Stimulated activated CD4-positive, alpha-beta T cell treated with anti-CD3 and anti-CD28 coated beads, Interleukin-2, amount 100 ng/mL, for 24 hours (primary cell): ENCODE measurements at regions not wholly inside any gene's neighbourhood (a gene's known extent, or its start where the extent isn't known, plus 50 kb on each side); places are given as distances from the start of the nearest gene placed in this dataset.
"Not testable (repeated sequence)": the region's sequence is repeated elsewhere in the genome, so short reads cannot be mapped to it uniquely, and the experiment has no call there.

Experiments used
- DNase-seq, 2 donors: peaks; one replicate each; pipeline ENCODE4 v3.0.0-alpha.2; 2020

DNA sequence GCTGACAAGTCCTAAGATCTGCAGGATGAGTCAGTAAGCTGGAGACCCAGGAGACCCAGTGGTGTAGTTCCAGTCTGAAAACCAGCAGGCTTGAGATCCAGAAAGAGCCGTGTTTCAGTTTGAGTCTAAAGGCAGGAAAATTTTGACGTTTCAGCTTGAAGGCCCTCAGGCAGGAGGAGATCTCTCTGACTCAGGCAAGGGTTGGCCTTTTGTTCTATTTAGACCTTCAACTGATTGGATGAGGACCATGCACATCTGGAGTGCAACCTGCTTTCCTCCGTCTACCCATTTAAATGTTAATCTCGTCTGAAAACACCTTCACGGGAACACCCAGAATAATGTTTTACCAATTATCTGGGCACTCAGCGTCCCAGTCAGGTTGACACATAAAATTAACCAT lies 69.5 kb downstream of the NPIPA7 start:
- not testable (repeated sequence) for DNase-seq

DNA sequence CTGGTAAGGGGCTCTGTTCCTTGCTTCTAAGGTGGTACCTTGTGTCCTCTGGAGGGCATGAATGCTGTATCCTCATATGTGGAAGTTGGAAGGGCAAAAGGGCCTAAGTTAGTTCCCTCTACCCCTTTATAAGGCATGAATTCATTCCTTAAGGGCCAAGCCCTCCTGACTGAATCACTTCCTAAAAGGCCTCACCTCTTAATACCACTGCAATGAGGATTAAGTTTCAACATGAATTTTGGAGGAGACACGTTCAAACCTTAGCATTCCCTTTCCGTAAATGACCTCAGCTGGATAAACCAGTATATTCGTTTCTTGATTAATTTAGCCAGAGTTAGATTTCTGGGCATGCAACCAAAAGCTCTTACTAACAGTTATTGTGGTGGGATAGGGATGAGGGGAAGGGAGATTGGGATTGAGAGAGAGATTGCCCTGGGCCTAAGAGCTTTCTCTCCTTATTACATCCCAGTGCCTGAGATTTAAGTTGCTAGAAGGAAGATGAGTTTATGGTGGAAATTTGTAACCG lies 70.8 kb downstream of the NPIPA7 start:
- not testable (repeated sequence) for DNase-seq

DNA sequence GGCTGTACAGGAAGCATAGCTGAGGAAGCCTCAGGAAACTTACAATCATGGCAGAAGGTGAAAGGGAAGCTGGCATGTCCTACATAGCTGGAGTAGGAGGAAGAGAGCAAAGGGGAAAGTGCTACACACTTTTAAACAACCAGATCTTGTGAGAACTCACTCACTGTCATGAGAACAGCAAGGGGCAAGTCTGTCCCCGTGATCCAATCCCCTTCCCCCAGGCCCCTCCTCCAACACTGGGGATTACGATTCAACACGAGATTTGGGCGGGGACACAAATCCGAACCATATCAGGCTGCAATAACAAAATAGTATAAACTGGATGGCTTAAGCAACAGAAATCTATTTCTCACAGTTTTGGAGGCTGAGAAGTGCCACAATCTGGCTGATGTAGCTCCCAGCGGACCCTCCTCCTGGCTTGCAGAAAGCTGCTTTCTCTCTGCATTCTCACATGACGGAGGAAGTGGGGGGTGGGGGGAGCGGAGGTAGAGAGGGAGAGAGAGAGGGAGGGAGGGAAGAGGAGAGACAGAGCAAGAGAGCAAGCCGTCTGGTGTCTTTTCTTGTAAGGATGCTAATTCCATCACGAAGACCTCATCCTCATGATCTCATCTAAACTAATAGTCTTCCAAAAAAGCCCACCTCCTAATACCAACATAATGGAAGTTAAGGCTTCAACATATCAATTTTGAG lies 72.9 kb downstream of the NPIPA7 start:
- not testable (repeated sequence) for DNase-seq

DNA sequence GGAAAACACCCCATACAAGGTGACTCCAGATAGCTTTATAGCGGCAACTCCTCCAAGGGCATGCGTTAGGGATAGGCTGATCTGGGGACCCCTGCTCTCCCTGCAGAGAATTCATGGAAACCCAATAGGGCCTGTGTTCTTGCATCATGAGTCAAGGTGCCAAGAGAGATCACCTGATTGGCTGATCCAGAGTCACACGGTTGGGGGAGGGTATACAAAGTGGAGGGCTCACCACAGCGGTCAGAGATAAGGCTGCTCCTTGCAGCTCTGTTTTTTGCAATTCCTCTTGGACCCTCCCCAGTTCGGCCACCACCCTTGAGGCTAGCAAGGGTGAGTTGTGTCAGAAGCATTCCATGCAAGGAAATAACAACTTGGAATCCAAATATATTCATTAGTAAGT lies 79.6 kb downstream of the NPIPA7 start:
- DNase-seq, result not testable (repeated sequence)

DNA sequence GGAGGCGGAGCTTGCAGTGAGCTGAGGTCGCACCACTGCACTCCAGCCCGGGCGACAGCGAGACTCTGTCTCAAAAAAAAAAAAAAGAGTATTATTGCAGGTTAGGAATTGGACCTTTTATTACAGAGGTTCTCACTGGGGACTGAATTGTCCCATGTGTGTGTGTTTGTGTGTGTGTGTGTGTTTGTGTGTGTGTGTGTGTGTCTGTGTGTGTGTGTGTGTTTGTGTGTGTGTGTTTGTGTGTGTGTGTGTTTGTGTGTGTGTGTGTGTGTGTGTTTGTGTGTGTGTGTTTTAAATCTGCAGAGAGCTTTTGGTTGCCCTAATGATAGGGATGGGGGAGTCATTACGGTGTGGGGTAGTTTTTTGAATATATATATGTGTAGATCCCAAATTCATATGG lies 84.9 kb downstream of the NPIPA7 start:
- not testable (repeated sequence) for DNase-seq

DNA sequence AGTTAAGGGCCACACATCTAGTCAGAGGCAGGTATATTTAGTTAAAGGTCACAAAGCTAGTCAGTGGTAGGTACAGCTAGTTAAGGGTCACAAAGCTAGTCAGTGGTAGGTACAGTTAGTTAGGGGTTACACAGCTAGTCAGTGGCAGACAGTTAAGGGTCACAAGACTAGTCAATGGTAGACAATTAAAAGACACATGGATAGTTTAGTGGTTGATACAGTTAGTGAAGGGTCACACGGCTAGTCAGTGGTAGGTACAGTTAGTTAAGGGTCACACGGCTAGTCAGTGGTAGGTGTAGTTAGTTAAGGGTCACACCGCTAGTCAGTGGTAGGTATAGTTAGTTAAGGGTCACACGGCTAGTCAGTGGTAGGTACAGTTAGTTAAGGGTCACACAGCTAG lies 110.0 kb downstream of the NPIPA7 start:
- DNase-seq, result not testable (repeated sequence)

DNA sequence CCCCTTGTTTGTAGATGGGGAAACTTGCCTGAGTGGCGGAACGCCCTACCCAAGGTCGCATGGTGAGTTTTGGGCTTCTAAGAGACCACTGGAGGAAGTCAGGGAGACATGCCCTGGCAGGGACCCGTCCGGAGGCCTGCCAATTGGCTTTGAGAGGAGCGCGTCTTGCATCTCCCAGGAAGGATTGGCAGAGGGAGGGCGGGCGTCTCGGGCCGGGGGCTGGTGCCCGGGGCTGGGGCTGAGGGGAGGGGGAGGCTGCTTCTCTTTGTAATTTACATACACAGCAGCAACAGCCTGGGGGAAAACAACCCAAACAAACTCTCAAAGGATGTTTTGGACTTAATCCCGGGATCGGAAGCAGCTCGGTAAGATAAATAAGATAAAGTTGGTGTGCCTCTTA lies 110.5 kb downstream of the NPIPA7 start:
- DNase-seq, result not testable (repeated sequence)

DNA sequence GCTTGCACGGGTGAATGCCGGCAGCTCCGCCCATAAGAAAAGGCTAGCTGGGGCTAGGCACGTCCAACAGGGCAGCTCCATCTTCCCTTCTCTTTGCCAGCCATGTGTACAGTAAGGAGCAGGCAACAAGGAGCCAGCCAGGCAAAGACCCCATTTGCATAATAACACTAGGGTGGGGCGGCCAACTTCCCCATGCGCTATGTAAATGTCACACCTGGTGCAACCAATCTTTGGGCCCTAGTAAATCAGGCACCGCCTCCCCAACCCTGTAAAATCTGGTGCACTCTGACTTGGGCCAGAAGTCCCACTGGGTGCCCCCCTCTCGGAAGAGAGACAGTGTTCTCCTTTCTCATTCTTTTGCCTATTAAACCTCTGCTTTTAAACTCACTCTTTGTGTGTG lies 115.2 kb downstream of the NPIPA7 start:
- DNase-seq, result not testable (repeated sequence)

DNA sequence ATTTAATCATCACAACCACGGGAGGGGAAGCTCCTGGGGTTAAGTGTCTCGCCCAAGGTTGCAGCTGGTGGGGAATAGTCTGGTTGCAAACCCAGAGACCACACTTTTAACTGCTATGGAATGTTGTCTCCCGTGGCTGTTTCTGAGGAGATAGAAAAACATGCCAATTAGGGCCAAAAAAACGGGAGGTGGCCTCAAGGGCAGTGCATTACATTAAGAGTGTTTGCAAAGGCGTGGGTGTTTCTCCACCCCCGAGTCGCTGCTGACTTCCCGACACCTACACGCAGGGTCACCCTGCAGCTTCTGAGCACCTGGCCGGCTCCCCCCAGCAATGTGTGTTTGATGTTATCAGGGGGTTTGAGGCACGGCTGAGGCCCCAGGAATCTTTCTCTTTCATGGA lies 116.1 kb downstream of the NPIPA7 start:
- not testable (repeated sequence) for DNase-seq

DNA sequence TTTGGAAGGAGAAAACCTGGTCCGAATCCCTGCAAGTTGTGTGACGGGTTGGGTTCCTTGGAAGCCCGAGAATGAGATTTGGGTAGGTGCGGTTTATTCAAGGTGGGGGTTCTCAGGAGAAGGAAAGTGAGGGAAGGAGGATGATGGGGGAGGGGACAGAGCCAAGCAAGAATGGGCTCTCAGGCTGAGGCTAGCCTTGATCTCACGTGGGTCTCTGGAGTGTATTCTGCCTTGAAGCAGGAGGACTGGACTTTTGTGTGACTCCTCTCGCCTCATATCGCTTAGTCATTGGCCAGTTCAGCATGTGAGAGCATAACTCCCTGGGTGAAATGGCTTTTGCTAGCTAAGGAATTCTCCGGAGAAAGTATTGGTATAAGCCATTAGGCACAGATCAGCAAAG lies 120.9 kb downstream of the NPIPA7 start:
- DNase-seq, result not testable (repeated sequence)

DNA sequence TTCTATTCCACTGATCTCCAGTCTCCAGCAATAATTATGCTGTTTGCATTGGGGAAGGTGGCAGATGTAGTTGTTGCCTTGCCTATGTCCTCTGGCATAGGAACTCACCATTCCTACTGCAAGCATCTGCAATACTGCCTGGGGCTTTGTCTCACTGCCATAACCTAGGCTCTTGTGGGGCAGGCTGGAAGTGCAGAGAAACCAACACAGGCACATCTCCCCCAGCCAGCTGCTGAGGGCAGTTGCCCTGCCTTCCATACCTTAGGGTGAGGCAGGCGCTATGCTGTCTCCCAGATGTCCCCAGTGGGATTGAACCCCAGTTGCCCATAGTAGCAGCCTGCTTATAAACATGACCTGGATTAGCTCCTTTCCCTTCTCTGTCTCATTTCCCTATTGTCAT lies 128.1 kb downstream of the NPIPA7 start:
- DNase-seq, result not testable (repeated sequence)

DNA sequence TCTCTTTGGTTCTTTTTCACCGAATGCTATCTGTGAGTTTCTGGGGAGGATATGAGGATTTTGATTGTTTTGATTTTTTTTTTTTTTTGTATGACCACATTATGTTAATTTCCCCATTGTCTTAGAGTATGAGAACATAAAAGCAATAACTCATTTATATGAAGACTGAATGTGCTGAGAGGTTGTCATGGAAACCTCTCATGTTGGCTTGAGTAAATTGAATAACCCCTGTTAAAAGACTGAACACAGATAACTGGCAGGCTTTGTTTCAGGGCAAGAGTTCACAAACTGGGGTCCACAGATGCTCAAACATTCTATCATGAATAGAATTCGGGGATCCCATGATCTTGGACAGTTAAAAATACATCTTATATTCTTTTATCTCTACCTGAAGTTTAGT lies 129.4 kb downstream of the NPIPA7 start:
- not testable (repeated sequence) for DNase-seq

DNA sequence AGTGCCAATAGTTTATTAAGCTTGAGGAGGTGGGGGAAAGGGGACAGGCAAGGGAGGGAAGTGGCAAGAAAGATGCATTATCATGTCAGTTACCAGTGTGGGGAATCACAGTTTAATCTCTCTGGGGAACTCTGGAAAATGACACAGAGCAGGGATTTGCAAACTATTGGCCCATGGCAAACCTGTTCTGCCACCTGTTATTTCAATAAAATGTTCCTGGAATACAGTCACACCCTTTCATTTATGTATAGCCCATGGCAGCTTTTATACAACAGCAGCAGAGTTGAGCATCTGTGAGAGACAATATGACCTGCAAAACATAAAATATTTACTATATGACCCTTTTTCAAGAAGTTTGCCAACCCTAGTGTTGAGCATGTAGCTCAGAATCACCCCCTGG lies 140.5 kb downstream of the NPIPA7 start:
- DNase-seq, result not testable (repeated sequence)

DNA sequence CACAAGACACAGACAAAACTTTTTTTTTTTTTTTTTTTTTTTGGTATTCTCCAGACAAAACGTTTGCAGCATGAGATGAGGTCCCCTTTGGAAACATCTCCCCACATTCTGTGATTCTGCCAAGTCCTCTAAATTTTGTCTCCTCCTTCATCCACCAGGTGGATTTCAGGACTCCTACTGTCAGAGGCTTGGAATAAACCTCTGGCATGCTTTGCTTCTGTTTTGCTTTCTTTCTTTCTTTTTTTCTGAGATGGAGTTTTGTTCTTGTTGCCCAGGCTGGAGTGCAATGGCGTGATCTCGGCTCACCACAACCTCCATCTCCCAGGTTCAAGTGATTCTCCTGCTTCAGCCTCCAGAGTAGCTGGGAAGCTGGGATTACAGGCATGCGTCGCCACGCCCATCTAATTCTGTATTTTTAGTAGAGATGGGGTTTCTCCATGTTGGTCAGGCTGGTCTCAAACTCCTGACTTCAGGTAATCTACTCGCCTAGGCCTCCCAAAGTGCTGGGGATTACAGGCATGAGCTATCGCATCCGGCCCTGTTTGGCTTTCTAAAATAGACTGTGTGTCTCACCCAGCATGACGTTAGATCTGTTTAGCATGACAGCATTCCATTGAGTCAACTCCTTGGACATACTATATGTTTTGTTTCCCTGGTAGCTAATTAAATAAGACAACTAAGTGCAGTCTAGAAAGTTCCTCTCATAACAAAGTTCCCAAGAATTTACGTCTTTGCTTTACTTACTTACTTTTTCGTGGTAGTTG lies 142.5 kb downstream of the NPIPA7 start:
- DNase-seq, result not testable (repeated sequence)

DNA sequence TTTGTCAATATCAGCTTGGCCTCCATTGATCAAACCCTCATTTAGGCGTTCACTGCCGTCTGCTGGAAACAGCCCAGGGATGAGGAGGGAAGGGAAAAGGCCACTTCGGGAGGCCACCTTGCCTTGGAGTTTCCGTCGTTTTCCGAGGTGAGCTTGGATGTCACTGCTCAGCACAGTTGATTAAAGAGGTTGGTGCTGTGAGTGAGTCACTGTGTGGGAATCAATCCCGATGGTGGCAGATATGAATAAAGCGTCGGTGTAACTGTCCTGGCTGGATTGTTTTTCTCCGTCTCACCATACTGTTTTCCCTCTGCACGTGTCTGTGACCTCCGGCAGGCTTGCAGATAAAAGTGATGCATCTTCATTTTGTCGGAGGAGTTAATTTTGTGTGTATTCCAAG lies 148.1 kb downstream of the NPIPA7 start:
- DNase-seq, result not testable (repeated sequence)

DNA sequence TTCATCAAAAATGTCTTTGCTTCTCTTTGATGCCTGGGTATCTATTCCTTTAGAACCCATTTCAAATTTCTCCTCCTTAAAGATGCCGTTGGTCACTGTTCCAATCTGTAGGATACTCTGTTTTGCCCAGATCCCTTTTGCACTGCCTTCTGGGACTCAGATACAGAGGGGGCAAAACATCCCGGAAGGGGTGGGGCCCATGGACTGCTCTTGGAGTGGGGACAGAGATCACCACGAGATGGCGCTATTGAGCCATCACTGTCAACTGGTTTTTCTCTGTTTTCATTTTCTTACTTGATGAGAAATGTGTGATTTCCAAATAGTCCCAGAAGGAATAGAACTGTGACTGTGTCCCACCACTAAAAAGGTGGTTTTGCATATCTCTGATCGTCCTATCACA lies 151.8 kb downstream of the NPIPA7 start:
- DNase-seq, result not testable (repeated sequence)

DNA sequence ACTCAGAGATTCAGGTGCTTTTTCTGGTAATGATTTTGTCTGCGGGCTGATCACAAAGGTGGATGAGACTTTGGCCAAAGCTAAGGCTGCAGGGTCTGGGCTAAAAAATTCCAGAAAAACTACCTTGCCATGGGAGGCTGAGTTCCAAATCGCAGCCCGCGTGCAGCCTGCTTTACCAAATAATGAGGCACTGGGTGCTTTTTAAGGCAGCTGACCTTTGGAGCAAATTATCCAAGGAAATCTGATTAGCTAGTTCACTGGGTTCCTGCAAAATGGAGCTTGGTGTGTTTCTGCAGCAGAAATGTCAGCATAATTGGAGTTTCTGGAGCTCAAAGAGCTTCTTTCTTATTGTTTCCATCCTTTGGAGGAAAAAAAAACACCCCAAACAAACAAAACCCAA lies 156.6 kb downstream of the NPIPA7 start:
- DNase-seq, result not testable (repeated sequence)

DNA sequence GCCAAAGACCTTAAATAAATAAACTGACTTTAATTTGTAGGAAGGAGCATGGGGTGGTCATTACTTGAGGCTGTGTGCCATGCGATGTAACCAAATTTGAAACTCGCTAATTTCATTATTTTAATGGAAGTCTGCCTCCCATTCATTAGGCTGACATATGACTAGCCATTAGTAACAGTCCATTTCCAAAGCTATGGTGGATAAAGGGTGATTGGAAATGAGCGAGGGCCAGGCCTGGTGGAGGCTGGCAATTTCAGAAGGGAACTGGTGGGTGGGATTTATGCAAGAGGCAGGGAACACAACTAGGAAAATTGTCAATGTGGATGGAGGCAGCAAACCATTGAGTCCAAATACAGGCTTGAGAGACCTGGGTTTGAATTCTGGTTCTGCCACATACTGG lies 157.2 kb downstream of the NPIPA7 start:
- not testable (repeated sequence) for DNase-seq

DNA sequence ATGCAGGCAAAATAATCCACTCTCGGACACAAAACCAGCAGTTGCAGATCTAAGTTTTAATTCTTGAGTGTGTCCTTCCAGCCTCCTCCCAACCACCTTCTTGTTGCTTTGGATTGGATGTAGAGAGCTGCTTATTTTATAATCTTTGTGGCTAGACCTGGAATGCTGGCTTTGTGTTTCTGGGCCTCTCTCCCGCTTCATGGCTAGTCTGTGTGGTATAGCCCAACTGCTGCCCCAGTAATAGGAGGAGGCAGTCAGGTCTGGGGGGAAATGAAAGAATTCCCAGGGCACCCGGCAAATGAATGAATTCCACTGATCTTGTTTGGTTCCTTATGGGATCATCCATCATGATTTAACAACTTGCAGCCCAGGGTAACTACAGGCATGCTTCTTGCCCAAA lies 170.8 kb downstream of the NPIPA7 start:
- DNase-seq, result not testable (repeated sequence)

DNA sequence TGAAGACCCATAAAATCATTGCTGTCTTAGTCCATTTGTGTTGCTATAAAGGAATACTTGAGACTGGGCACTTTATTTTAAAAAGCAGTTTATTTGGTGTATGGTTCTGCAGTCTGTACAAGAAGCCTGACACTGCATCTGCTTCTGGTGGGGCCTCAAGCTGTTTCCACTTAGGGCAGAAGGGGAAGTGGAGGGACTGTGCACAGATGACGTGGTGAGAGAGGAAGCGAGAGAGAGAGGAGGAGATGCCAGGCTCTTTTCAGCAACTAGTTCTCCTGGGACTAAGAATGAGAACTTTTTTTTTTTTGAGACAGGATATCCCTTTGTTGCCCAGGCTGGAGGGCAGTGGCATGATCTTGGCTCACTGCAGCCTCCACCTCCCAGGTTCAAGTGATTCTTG lies 171.9 kb downstream of the NPIPA7 start:
- DNase-seq, result not testable (repeated sequence)

DNA sequence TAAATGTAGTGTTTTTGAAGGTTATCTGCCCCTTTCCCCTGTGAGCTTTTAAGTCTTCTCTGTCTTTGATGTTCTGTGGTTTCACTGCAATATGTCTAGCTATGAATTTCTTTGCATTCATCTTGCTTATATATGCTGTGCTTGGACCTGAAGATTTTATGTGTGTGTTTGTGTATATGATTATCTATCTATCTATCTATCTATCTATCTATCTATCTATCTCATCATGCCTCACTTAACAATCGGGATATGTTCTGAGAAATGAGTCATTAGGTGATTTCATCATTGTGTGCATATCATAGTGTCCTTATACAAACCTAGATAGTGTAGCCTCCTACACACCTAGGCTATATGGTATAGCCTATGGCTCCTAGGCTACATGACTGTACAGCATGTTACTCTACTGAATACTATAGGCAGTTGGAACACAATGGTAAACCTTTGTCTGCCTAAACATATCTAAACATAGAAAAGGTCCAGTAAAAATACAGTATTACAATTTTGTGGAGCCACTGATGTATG lies 173.9 kb downstream of the NPIPA7 start:
- DNase-seq, result not testable (repeated sequence)

DNA sequence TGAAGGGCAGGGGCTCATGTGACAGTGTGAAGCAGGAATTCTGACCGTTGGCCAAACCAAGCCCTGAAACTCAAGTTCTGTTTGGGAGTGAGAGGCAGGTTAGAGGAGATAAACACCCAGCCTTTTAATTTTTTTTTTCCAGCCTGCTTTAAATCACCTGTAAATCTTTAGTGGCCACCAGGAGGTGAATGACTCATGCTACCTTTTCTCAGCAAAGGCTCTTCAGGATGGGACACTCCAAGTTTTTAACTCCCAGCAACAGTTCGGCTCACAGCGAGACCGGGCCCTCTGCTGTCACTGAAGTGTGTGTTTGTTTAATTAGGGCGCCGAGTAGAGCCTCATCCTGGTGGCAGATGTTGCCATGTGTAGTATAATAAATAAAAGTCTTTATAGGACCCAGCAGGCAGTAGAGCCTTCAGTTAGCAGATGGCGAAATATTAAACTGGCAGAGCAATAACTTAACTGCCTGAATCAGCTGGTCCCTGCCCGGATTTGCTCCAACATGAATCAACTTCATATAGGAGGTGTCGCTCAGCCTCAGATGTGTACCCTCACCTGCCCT lies 180.3 kb downstream of the NPIPA7 start:
- not testable (repeated sequence) for DNase-seq

DNA sequence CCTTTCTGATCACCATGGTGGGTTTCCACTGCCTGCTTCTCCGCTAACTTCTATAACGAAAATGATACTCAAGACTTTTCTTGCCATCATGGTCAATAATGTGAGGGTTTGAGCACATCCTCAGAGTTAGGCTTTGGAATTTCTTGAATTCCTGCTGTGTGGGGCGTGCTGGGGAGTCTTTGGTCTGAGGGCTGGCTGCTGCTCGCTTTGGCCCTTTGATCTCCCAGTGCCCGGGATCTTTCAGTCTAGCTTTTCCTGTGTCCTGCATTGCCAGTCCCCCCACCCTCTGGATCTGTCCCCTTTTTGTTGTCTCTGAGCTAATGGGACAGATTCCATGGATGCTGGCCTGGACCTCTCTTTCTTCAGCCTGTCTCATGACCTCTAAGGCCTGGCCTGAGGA lies 182.6 kb downstream of the NPIPA7 start:
- DNase-seq, result not testable (repeated sequence)
